HCT116 (cell line): ENCODE measurements at regions not wholly inside any gene's neighbourhood (a gene's known extent, or its start where the extent isn't known, plus 50 kb on each side); places are given as distances from the start of the nearest gene placed in this dataset.

Source experiments
- CEBPB ChIP-seq: IDR thresholded peaks from 2 replicates; pipeline ENCODE4 v1.6.1; 2012; ENCODE audit warnings: low read depth
- CTCF ChIP-seq, 3 experiments: fragments of 200-600 bp in 1 of 3; sonication (generic) in 1 of 3; IDR thresholded peaks in 2 of 3; conservative IDR thresholded peaks in 1 of 3; 2 replicates each; pipeline ENCODE4 v1.5.1; 2012 to 2017; ENCODE audit warnings: low read depth in 2 of 3, low read length in 2 of 3, antibody characterized with exemption in 1 of 3, borderline replicate concordance in 1 of 3, control low read depth in 1 of 3, mild to moderate bottlenecking in 1 of 3, mixed read lengths in 1 of 3, mixed run types in 1 of 3, moderate library complexity in 1 of 3; ENCODE audit not compliant: insufficient read depth in 1 of 3
- JUND ChIP-seq: IDR thresholded peaks from 2 replicates; pipeline ENCODE4 v1.6.1; 2012
- POLR2A ChIP-seq: IDR thresholded peaks from 2 replicates; pipeline ENCODE4 v1.7.0; 2011; ENCODE audit warnings: borderline replicate concordance; ENCODE audit not compliant: insufficient read depth, insufficient read length; ENCODE audit errors: extremely low read depth
- POLR2AphosphoS5 ChIP-seq: IDR thresholded peaks from 2 replicates; pipeline ENCODE4 v1.6.1; 2011; ENCODE audit warnings: mild to moderate bottlenecking, low read depth, low read length, moderate library complexity
- RAD21 ChIP-seq: IDR thresholded peaks from 2 replicates; pipeline ENCODE4 v1.6.1; 2012; ENCODE audit warnings: low read depth, mild to moderate bottlenecking
- REST ChIP-seq: IDR thresholded peaks from 2 replicates; pipeline ENCODE4 v1.6.1; 2012; ENCODE audit warnings: low read depth
- ZNF274 ChIP-seq: fragments of 200-500 bp; sonication (Bioruptor generic); IDR thresholded peaks from 2 replicates; pipeline ENCODE4 v1.6.1; 2014; ENCODE audit warnings: mild to moderate bottlenecking, low read depth, low read length, inconsistent platforms
- TF ChIP-seq, protein P1 (sequence below): IDR thresholded peaks from 2 replicates; pipeline ENCODE4 v1.6.1; 2012

- TF ChIP-seq POLR2AphosphoS5 (no peak), POLR2A (no peak), JUND (no peak), REST (no peak), CTCF (IDR thresholded peaks at IDR 0.05 in 2 of 3, conservative IDR thresholded peaks at IDR 0.05 in 1 of 3; ENCODE audit: borderline replicate concordance in 1 of 3, insufficient read depth in 1 of 3, low read depth in 2 of 3, low read length in 2 of 3) (no peak), CEBPB (no peak), ZNF274 (no peak), RAD21 (no peak)
- TF ChIP-seq, protein P1, sequence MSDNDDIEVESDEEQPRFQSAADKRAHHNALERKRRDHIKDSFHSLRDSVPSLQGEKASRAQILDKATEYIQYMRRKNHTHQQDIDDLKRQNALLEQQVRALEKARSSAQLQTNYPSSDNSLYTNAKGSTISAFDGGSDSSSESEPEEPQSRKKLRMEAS, result no peak
Measured at GRCh38 chr20:20888266-20888656, 175.8 kb upstream of the RALGAPA2 start.
